Progenitor cell of endocrine pancreas (in vitro differentiated cells): ENCODE measurements at regions not wholly inside any gene's neighbourhood (a gene's known extent, or its start where the extent isn't known, plus 50 kb on each side); places are given as distances from the start of the nearest gene placed in this dataset.

Experiments used
- DNase-seq: peaks from one replicate; pipeline ENCODE4 v3.0.0; 2021; ENCODE audit warnings: low spot score; ENCODE audit not compliant: unreplicated experiment
- H3K27ac Mint-ChIP-seq: 2 replicates; pipeline ENCODE4 v1.8.0; 2021; ENCODE audit warnings: mild to moderate bottlenecking, moderate library complexity, mixed read lengths
- H3K27me3 Mint-ChIP-seq: 2 replicates; pipeline ENCODE4 v1.8.0; 2021; ENCODE audit warnings: mixed read lengths
- H3K36me3 Mint-ChIP-seq: 2 replicates; pipeline ENCODE4 v1.8.0; 2022; ENCODE audit warnings: mixed read lengths; ENCODE audit not compliant: insufficient read depth
- H3K4me1 Mint-ChIP-seq: 2 replicates; pipeline ENCODE4 v1.8.0; 2021; ENCODE audit warnings: low read depth, mixed read lengths
- H3K4me3 Mint-ChIP-seq: 2 replicates; pipeline ENCODE4 v1.8.0; 2021; ENCODE audit warnings: low read depth, mild to moderate bottlenecking, moderate library complexity, mixed read lengths
- H3K9me3 Mint-ChIP-seq: 2 replicates; pipeline ENCODE4 v1.8.0; 2021; ENCODE audit warnings: low read depth, mixed read lengths
- TF ChIP-seq, protein P1 (sequence below): fragments of 200-600 bp; sonication (generic); IDR thresholded peaks from one replicate; pipeline ENCODE4 v1.5.0; 2021; ENCODE audit warnings: antibody characterized with exemption, mild to moderate bottlenecking; ENCODE audit not compliant: unreplicated experiment

DNA sequence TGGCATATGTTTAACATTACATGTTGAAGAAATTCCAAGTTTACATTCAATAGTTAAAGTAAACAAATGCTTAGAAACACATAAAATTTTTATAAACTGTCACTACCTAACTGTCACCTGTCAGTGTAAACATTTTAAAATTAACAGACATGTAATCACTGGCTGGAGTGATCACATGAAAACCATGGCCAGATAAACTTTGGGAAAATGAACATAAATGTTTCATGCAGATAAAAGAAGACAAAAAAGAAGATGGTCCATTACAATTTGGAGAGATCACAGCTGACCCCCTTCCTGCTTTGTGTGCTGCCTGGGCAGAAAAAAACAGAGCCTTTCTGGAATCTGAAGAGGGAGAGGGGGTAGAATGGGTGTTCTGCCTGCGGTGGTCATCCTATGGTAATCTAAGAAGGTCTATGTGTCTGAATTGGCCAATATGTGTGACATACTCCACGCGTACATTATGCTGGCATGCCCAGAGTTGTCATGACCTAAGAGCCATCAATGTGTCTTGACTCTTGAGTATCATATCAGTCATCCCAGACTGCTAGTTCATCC lies 57.5 kb upstream of the MEOX2 start:
- H3K36me3 Mint-ChIP-seq, result no peaks in the 10 kb centered on the region
- no peak overlapping the region for H3K27ac Mint-ChIP-seq
- no peak for DNase-seq
- H3K4me1 Mint-ChIP-seq, result no peaks in the 10 kb centered on the region
- H3K27me3 Mint-ChIP-seq, result no peaks in the 10 kb centered on the region
- TF ChIP-seq, protein P1, sequence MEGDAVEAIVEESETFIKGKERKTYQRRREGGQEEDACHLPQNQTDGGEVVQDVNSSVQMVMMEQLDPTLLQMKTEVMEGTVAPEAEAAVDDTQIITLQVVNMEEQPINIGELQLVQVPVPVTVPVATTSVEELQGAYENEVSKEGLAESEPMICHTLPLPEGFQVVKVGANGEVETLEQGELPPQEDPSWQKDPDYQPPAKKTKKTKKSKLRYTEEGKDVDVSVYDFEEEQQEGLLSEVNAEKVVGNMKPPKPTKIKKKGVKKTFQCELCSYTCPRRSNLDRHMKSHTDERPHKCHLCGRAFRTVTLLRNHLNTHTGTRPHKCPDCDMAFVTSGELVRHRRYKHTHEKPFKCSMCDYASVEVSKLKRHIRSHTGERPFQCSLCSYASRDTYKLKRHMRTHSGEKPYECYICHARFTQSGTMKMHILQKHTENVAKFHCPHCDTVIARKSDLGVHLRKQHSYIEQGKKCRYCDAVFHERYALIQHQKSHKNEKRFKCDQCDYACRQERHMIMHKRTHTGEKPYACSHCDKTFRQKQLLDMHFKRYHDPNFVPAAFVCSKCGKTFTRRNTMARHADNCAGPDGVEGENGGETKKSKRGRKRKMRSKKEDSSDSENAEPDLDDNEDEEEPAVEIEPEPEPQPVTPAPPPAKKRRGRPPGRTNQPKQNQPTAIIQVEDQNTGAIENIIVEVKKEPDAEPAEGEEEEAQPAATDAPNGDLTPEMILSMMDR, result no peak
- H3K4me3 Mint-ChIP-seq, result no peak overlapping the region
- no peaks in the 10 kb centered on the region for H3K9me3 Mint-ChIP-seq

DNA sequence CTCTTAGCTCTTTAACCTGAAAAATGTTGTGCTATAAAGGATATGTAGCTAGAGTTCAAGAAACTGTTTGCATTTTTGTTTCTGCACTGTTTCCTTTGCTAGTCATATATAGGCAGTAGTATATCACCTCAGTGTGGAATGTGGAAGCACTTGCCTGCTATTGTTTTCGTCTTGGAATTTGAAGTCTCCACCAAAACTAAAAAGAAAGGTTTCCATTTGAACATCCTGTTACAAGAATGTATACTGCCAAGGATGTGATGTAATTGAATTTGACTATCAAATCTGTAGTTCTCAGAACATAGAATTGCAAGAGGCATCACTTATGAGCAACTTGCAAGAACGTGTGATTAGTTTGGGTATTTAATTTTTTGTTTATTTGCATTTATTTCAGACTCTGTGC lies 51.1 kb upstream of the MEOX2 start:
- Mint-ChIP-seq H3K27me3 (no peaks in the 10 kb centered on the region), H3K27ac (no peak overlapping the region), H3K4me1 (peaks cover 4% of the 10 kb centered on the region), H3K4me3 (no peak overlapping the region), H3K9me3 (no peaks in the 10 kb centered on the region), H3K36me3 (no peaks in the 10 kb centered on the region)
- TF ChIP-seq, protein P1, result no peak
- no peak for DNase-seq
